AG09309 (cell line): ENCODE measurements at regions not wholly inside any gene's neighbourhood (a gene's known extent, or its start where the extent isn't known, plus 50 kb on each side); places are given as distances from the start of the nearest gene placed in this dataset.

ENCODE experiments used
- DNase-seq: peaks from one replicate; pipeline ENCODE4 v3.0.0-alpha.2; 2010; ENCODE audit warnings: low read depth
- H3K4me3 ChIP-seq: 2 replicates; pipeline ENCODE4 v1.5.1; 2011; ENCODE audit warnings: mild to moderate bottlenecking, low read depth, low read length, moderate library complexity; ENCODE audit not compliant: control insufficient read depth
- TF ChIP-seq, protein P1 (sequence below): IDR thresholded peaks from 2 replicates; pipeline ENCODE4 v1.5.1; 2011; ENCODE audit warnings: mild to moderate bottlenecking, low read depth, low read length, inconsistent platforms; ENCODE audit not compliant: insufficient read depth, control insufficient read depth; ENCODE audit errors: missing control alignments

DNA sequence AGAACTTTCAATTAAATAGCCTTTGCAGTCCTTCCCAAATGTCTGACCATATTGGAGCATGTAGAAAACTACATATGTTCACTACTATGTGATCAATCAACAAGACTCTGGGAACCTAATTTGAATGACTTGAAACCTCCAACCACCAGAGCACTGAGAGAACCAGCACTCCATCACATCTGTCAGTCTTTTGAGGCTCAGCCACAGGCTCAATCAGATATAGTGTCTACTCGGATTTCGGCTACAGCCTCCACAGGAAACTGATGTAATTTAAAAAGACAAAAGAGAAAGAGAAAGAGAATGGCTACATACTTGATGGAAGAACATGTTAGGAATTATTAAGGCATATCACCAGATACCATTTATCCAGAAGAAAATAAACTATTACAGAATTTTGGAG lies 859.0 kb downstream of the FAM181B start:
- TF ChIP-seq, protein P1, sequence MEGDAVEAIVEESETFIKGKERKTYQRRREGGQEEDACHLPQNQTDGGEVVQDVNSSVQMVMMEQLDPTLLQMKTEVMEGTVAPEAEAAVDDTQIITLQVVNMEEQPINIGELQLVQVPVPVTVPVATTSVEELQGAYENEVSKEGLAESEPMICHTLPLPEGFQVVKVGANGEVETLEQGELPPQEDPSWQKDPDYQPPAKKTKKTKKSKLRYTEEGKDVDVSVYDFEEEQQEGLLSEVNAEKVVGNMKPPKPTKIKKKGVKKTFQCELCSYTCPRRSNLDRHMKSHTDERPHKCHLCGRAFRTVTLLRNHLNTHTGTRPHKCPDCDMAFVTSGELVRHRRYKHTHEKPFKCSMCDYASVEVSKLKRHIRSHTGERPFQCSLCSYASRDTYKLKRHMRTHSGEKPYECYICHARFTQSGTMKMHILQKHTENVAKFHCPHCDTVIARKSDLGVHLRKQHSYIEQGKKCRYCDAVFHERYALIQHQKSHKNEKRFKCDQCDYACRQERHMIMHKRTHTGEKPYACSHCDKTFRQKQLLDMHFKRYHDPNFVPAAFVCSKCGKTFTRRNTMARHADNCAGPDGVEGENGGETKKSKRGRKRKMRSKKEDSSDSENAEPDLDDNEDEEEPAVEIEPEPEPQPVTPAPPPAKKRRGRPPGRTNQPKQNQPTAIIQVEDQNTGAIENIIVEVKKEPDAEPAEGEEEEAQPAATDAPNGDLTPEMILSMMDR = no peak
- H3K4me3 ChIP-seq = no peak overlapping the region
- DNase-seq = no peak

DNA sequence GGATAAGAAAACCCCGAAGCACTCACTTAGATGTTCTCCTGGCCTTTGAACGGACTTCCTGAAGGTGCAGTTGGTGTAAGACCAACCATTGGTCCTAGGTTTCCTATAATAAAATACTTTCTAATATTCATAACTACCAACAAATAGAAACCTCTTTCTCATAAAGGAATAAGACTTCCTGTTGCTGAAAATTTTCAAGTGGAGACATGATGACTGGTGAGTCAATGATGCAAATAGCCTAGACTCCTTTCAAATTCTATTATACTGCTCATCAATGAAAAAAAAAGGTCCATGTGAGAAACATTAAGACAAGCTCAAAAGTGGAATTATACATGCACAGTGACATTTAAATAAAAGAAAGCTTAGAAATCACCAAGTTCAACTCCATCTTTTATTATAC lies 862.8 kb downstream of the FAM181B start:
- no peak overlapping the region for H3K4me3 ChIP-seq
- no peak for DNase-seq
- TF ChIP-seq, protein P1 = no peak

DNA sequence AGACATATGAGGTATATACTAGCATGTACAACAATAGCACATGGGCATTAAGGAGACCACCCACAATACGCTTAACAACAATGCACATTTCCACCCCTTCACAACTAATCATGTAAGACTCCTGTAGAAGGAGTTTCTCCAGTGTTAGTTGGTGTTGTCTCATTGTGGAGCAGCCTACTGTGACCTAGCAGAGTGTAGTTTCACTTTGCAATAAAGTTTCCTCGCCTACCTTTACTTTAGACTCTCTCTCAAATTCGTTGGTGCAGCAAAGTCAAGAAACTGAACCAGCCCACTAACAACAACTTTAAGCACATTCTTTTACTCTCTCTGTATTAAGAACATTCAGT lies 863.6 kb downstream of the FAM181B start:
- no peak for DNase-seq
- TF ChIP-seq, protein P1 = no peak
- H3K4me3 ChIP-seq = no peak overlapping the region

DNA sequence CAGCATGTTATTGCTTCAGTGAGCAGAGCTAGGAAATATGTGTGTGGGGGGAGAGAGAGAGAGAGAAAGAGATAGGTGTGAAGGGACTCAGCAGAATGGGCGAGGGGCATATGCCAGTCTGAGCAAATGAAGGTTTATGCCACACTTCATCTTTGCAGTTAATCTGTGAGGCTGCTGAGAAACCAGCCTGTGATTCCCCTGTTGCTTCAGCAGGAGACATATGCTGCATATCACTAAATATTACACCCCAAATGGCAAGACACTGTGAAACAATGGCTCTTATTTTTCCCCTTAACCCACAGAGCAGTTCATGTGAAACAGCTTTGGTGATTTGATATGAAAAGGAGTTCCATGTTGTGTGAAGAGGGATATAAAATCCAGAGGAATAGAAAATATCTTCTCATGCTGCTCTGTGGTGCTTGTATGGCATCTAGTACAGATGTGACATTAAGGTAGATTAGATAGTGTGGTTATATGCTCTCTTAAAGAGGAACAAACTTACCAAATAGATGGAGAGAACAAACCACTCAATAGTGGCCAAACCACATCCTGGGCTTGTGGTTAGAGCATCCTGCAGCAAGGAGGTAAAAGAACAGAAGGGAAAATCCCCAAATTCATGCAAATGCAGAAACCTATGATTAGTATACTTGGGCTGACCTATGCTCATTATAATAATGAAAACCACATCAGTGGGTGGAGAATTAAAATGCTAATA lies 864.2 kb downstream of the FAM181B start:
- DNase-seq = no peak
- H3K4me3 ChIP-seq = no peak overlapping the region

DNA sequence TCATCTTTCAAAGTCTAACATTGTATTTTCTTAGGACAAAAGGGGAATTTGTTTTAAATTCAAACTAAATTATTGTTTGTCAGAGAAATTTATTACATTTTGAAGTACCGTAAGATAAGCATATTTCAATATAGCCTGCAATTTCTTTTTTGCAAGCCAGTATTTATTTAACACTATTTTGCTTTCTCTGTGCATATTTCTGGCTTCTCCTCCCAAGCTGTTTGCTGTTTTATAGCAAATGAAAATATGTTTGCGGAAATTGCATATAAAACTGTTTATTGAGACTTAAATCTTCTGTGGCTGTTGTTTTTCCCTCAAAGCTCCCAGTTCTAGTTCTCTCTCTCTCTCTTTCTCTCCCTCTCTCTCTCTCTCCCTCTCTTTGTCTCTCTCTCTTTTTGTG lies 866.8 kb downstream of the FAM181B start:
- H3K4me3 ChIP-seq = no peak overlapping the region
- no peak for DNase-seq
- TF ChIP-seq, protein P1 = no peak

More for the DNA sequence above, 864.2 kb downstream of the FAM181B start:
- TF ChIP-seq, protein P1 = no peak

DNA sequence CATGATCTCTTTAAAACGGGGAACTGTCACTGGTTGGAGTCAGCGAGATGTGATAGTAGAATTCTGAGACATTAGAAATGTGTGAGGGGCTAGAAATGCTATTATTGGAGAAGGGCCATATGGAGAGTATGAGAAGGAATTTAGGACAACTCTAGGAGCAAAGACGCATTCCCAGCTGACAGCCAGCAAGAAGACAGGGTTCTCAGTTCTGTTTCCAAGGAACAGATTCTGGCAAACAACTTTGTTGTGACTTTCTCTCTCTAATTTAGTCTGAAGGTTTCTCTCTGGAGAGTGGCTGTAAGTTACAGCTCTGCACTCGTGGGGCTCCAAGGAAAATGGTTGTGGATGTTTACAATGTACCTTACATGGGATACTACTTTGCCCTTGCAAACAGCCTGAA lies 876.3 kb downstream of the FAM181B start:
- TF ChIP-seq, protein P1 = no peak
- DNase-seq = no peak
- no peak overlapping the region for H3K4me3 ChIP-seq
